HCT116 (cell line): ENCODE measurements at regions not wholly inside any gene's neighbourhood (a gene's known extent, or its start where the extent isn't known, plus 50 kb on each side); places are given as distances from the start of the nearest gene placed in this dataset.

Experiments
- ATAC-seq: fragments of 200-7000 bp; cut with Tn5 transposase; 2 replicates; pipeline ENCODE4 v1.9.1; 2020; ENCODE audit warnings: mild to moderate bottlenecking, moderate library complexity
- BruUV-seq: library from RNA; stranded (reverse); fragments of 400-500 nt; replicated peaks from 2 replicates; lab custom pipeline; 2021; lab: Mats Ljungman, UMichigan
- CTCF ChIA-PET: fragments of 300-600 bp; sonication (Branson Sonifier 250); formaldehyde crosslinking; loops from one replicate; lab custom pipeline; 2021; ENCODE audit warnings: antibody characterized with exemption; lab: Charles Lee
- POLR2A ChIA-PET: fragments of 300-600, 350-600 bp; sonication (Branson Sonifier 250); formaldehyde crosslinking; loops from one replicate; lab custom pipeline; 2021; ENCODE audit warnings: antibody characterized with exemption; lab: Charles Lee
- RAD21 ChIA-PET, 2 experiments: fragments of 300-600 bp; sonication (Branson Sonifier 250); formaldehyde crosslinking; loops; one replicate each; lab custom pipeline; 2023; ENCODE audit warnings: low total read pairs in 2 of 2; ENCODE audit not compliant: uncharacterized antibody in 2 of 2, unreplicated experiment in 2 of 2, low non-redundant PET in 1 of 2; lab: Charles Lee
- DNase-seq: peaks from one replicate; pipeline ENCODE4 v3.0.0-alpha.2; 2010; ENCODE audit warnings: low read depth, low spot score
- H2AFZ ChIP-seq: fragments of 200-600 bp; shearing (Covaris generic), sonication (generic); 2 replicates; pipeline ENCODE4 v1.6.1; 2017; ENCODE audit warnings: low read depth, mixed run types, mixed read lengths, antibody characterized with exemption, low read length; ENCODE audit not compliant: poor library complexity, severe bottlenecking
- H3K27ac ChIP-seq: 2 replicates; pipeline ENCODE4 v1.5.1; 2012; ENCODE audit warnings: low read depth, low read length
- H3K27me3 ChIP-seq: fragments of 200-600 bp; sonication (generic); 2 replicates; pipeline ENCODE4 v1.6.1; 2016; ENCODE audit warnings: mixed run types, low read length, mixed read lengths; ENCODE audit not compliant: insufficient read depth
- H3K36me3 ChIP-seq, 2 experiments: fragments of 200-500 bp in 1 of 2; fragments of 200-600 bp in 1 of 2; sonication (Bioruptor generic) in 1 of 2; sonication (generic) in 1 of 2; 2 replicates each; pipeline versions ENCODE4 v1.5.1 to v1.6.1; 2014 to 2016; ENCODE audit warnings: low read length in 2 of 2, inconsistent platforms in 1 of 2, mixed read lengths in 1 of 2, mixed run types in 1 of 2; ENCODE audit not compliant: insufficient read depth in 2 of 2, control insufficient read depth in 1 of 2
- H3K4me1 ChIP-seq, 2 experiments: fragments of 200-600 bp in 1 of 2; sonication (generic) in 1 of 2; 2 replicates each; pipeline versions ENCODE4 v1.5.1 to v1.6.1; 2012 to 2017; ENCODE audit warnings: low read length in 2 of 2, inconsistent platforms in 1 of 2, mild to moderate bottlenecking in 1 of 2, mixed read lengths in 1 of 2, mixed run types in 1 of 2, moderate library complexity in 1 of 2; ENCODE audit not compliant: insufficient read depth in 2 of 2, control insufficient read depth in 1 of 2
- H3K4me2 ChIP-seq: fragments of 200-600 bp; sonication (generic); 2 replicates; pipeline ENCODE4 v1.6.1; 2017; ENCODE audit warnings: mixed run types, low read length, mixed read lengths
- H3K4me3 ChIP-seq, 2 experiments: fragments of 200-600 bp in 1 of 2; sonication (generic) in 1 of 2; replicated peaks in 1 of 2; 2 replicates each; pipeline ENCODE4 v1.5.1; 2011 to 2016; ENCODE audit warnings: low read length in 2 of 2, control low read depth in 1 of 2, low read depth in 1 of 2, mild to moderate bottlenecking in 1 of 2, mixed read lengths in 1 of 2, mixed run types in 1 of 2
- H3K79me2 ChIP-seq: fragments of 200-600 bp; sonication (generic); 2 replicates; pipeline ENCODE4 v1.6.1; 2017; ENCODE audit warnings: mild to moderate bottlenecking, mixed run types, low read length, moderate library complexity, mixed read lengths; ENCODE audit not compliant: insufficient read depth
- H3K9ac ChIP-seq: fragments of 200-600 bp; sonication (generic); 2 replicates; pipeline ENCODE4 v1.6.1; 2016; ENCODE audit warnings: low read length, mixed read lengths
- H3K9me2 ChIP-seq: fragments of 200-600 bp; sonication (generic), shearing (Covaris generic); 2 replicates; pipeline ENCODE4 v1.6.1; 2017; ENCODE audit warnings: mixed run types, mild to moderate bottlenecking, moderate library complexity; ENCODE audit not compliant: insufficient read depth
- H3K9me3 ChIP-seq, 2 experiments: fragments of 200-500 bp in 1 of 2; fragments of 200-600 bp in 1 of 2; sonication (Bioruptor generic) in 1 of 2; sonication (generic) in 1 of 2; 2 replicates each; pipeline ENCODE4 v1.6.1; 2014 to 2017; ENCODE audit warnings: low read length in 2 of 2, mixed read lengths in 2 of 2, inconsistent platforms in 1 of 2, low read depth in 1 of 2, mild to moderate bottlenecking in 1 of 2, mixed run types in 1 of 2, moderate library complexity in 1 of 2; ENCODE audit not compliant: control insufficient read depth in 1 of 2, insufficient read depth in 1 of 2
- H4K20me1 ChIP-seq: fragments of 200-600 bp; sonication (generic), shearing (Covaris generic); 2 replicates; pipeline ENCODE4 v1.6.1; 2017; ENCODE audit warnings: mixed run types, mild to moderate bottlenecking, moderate library complexity; ENCODE audit not compliant: insufficient read depth
- CBX3 ChIP-seq: IDR thresholded peaks from 2 replicates; pipeline ENCODE4 v1.6.1; 2012; ENCODE audit warnings: low read depth
- EGR1 ChIP-seq: IDR thresholded peaks from 2 replicates; pipeline ENCODE4 v1.6.1; 2012; ENCODE audit warnings: low read depth
- ELF1 ChIP-seq: IDR thresholded peaks from 2 replicates; pipeline ENCODE4 v1.6.1; 2012; ENCODE audit warnings: low read depth, borderline replicate concordance
- EZH2 ChIP-seq: fragments of 200-600 bp; sonication (generic); IDR thresholded peaks from 2 replicates; pipeline ENCODE4 v1.6.1; 2017; ENCODE audit warnings: antibody characterized with exemption, mixed run types
- EZH2phosphoT487 ChIP-seq: fragments of 200-600 bp; IDR thresholded peaks from 2 replicates; pipeline ENCODE4 v1.6.1; 2018; ENCODE audit warnings: antibody characterized with exemption, borderline replicate concordance
- FOSL1 ChIP-seq: IDR thresholded peaks from 2 replicates; pipeline ENCODE4 v1.6.1; 2012; ENCODE audit warnings: low read depth
- POLR2A ChIP-seq: IDR thresholded peaks from 2 replicates; pipeline ENCODE4 v1.7.0; 2011; ENCODE audit warnings: borderline replicate concordance; ENCODE audit not compliant: insufficient read depth, insufficient read length; ENCODE audit errors: extremely low read depth
- POLR2AphosphoS5 ChIP-seq: IDR thresholded peaks from 2 replicates; pipeline ENCODE4 v1.6.1; 2011; ENCODE audit warnings: mild to moderate bottlenecking, low read depth, low read length, moderate library complexity
- SIN3A ChIP-seq: IDR thresholded peaks from 2 replicates; pipeline ENCODE4 v1.6.1; 2012; ENCODE audit warnings: low read depth
- SRF ChIP-seq: IDR thresholded peaks from 2 replicates; pipeline ENCODE4 v1.6.1; 2012; ENCODE audit warnings: low read depth
- TCF7L2 ChIP-seq: IDR thresholded peaks from 2 replicates; pipeline ENCODE4 v1.7.0; 2011; ENCODE audit warnings: borderline replicate concordance, inconsistent platforms; ENCODE audit not compliant: insufficient read depth, insufficient read length; ENCODE audit errors: extremely low read depth
- ZFX ChIP-seq: fragments of 450-650 bp; IDR thresholded peaks from 2 replicates; pipeline ENCODE4 v1.6.1; 2017
- ZNF274 ChIP-seq: fragments of 200-500 bp; sonication (Bioruptor generic); IDR thresholded peaks from 2 replicates; pipeline ENCODE4 v1.6.1; 2014; ENCODE audit warnings: mild to moderate bottlenecking, low read depth, low read length, inconsistent platforms
- intact Hi-C: fragments of 100-400 bp; cut with micrococcal nuclease; formaldehyde crosslinking; loops from 2 replicates; pipeline ENCODE4 v1.10.0; 2022
- TF ChIP-seq, protein P1 (sequence below): IDR thresholded peaks from 2 replicates; pipeline ENCODE4 v1.6.1; 2011; ENCODE audit warnings: mild to moderate bottlenecking, low read length, moderate library complexity; ENCODE audit not compliant: insufficient replicate concordance; ENCODE audit errors: extremely low read depth
- TF ChIP-seq, protein P2 (sequence below), 3 experiments: fragments of 200-600 bp in 1 of 3; sonication (generic) in 1 of 3; IDR thresholded peaks in 2 of 3; conservative IDR thresholded peaks in 1 of 3; 2 replicates each; pipeline ENCODE4 v1.5.1; 2012 to 2017; ENCODE audit warnings: low read depth in 2 of 3, low read length in 2 of 3, antibody characterized with exemption in 1 of 3, borderline replicate concordance in 1 of 3, control low read depth in 1 of 3, mild to moderate bottlenecking in 1 of 3, mixed read lengths in 1 of 3, mixed run types in 1 of 3, moderate library complexity in 1 of 3; ENCODE audit not compliant: insufficient read depth in 1 of 3
- TF ChIP-seq, protein P3 (sequence below): IDR thresholded peaks from 2 replicates; pipeline ENCODE4 v1.6.1; 2012
- TF ChIP-seq, protein P4 (sequence below): IDR thresholded peaks from 2 replicates; pipeline ENCODE4 v1.6.1; 2012

DNA sequence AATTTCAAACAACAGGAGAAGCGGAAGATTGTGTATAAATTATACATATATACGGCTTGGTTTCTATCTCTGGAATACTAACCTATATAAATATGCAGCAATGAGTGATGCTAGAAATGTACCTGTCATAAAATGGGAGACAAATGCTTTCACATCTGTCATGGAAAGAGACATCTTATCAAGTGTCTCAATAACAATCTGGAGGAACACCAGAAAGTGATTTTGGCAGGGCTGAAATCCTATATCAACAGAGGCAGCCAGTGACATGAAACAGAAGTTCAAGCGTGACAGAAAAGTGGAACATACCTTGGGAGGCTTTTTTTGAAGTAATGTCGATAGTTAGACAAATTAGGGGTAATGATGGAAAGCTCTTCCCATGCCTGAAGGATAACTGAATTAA is 834.6 kb downstream of the JRKL start:
- no peaks in the 10 kb centered on the region for H3K4me1 ChIP-seq
- H3K79me2 ChIP-seq: no peaks in the 10 kb centered on the region
- no peak for ATAC-seq
- DNase-seq: no peak
- no peak overlapping the region for H3K4me3 ChIP-seq
- H3K9me3 ChIP-seq: peaks cover 9 to 13% of the 10 kb centered on the region in 2 experiments; a peak in 2 of 4 replicates
- no peaks in the 10 kb centered on the region for H3K9me2 ChIP-seq
- CTCF ChIA-PET: no interaction called here
- no peaks in the 10 kb centered on the region for H4K20me1 ChIP-seq
- no peaks in the 10 kb centered on the region for H3K36me3 ChIP-seq
- H3K27ac ChIP-seq: no peak overlapping the region
- TF ChIP-seq ZNF274 (no peak), CBX3 (no peak), ZFX (no peak), SRF (no peak), EZH2 (no peak), POLR2A (no peak), POLR2AphosphoS5 (no peak), EZH2phosphoT487 (no peak), FOSL1 (no peak), SIN3A (no peak), TCF7L2 (no peak), ELF1 (no peak), EGR1 (no peak)
- TF ChIP-seq, protein P1, sequence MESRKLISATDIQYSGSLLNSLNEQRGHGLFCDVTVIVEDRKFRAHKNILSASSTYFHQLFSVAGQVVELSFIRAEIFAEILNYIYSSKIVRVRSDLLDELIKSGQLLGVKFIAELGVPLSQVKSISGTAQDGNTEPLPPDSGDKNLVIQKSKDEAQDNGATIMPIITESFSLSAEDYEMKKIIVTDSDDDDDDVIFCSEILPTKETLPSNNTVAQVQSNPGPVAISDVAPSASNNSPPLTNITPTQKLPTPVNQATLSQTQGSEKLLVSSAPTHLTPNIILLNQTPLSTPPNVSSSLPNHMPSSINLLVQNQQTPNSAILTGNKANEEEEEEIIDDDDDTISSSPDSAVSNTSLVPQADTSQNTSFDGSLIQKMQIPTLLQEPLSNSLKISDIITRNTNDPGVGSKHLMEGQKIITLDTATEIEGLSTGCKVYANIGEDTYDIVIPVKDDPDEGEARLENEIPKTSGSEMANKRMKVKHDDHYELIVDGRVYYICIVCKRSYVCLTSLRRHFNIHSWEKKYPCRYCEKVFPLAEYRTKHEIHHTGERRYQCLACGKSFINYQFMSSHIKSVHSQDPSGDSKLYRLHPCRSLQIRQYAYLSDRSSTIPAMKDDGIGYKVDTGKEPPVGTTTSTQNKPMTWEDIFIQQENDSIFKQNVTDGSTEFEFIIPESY: no peak
- TF ChIP-seq, protein P2, sequence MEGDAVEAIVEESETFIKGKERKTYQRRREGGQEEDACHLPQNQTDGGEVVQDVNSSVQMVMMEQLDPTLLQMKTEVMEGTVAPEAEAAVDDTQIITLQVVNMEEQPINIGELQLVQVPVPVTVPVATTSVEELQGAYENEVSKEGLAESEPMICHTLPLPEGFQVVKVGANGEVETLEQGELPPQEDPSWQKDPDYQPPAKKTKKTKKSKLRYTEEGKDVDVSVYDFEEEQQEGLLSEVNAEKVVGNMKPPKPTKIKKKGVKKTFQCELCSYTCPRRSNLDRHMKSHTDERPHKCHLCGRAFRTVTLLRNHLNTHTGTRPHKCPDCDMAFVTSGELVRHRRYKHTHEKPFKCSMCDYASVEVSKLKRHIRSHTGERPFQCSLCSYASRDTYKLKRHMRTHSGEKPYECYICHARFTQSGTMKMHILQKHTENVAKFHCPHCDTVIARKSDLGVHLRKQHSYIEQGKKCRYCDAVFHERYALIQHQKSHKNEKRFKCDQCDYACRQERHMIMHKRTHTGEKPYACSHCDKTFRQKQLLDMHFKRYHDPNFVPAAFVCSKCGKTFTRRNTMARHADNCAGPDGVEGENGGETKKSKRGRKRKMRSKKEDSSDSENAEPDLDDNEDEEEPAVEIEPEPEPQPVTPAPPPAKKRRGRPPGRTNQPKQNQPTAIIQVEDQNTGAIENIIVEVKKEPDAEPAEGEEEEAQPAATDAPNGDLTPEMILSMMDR (IDR thresholded peaks at IDR 0.05 in 2 of 3, conservative IDR thresholded peaks at IDR 0.05 in 1 of 3; ENCODE audit: borderline replicate concordance in 1 of 3, insufficient read depth in 1 of 3, low read depth in 2 of 3, low read length in 2 of 3): no peak
- TF ChIP-seq, protein P3, sequence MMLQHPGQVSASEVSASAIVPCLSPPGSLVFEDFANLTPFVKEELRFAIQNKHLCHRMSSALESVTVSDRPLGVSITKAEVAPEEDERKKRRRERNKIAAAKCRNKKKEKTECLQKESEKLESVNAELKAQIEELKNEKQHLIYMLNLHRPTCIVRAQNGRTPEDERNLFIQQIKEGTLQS: no peak
- TF ChIP-seq, protein P4, sequence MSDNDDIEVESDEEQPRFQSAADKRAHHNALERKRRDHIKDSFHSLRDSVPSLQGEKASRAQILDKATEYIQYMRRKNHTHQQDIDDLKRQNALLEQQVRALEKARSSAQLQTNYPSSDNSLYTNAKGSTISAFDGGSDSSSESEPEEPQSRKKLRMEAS: no peak
- no peak overlapping the region for H3K9ac ChIP-seq
- no peak overlapping the region for H2AFZ ChIP-seq
- intact Hi-C loops: no loop called here
- no peaks in the 10 kb centered on the region for H3K27me3 ChIP-seq
- POLR2A ChIA-PET: no interaction called here
- BruUV-seq: no TSS peak
- H3K4me2 ChIP-seq: no peak overlapping the region
- RAD21 ChIA-PET: no interaction called here
